ENCODE measurements at regions not wholly inside any gene's neighbourhood (a gene's known extent, or its start where the extent isn't known, plus 50 kb on each side); places are given as distances from the start of the nearest gene placed in this dataset.

DNA sequence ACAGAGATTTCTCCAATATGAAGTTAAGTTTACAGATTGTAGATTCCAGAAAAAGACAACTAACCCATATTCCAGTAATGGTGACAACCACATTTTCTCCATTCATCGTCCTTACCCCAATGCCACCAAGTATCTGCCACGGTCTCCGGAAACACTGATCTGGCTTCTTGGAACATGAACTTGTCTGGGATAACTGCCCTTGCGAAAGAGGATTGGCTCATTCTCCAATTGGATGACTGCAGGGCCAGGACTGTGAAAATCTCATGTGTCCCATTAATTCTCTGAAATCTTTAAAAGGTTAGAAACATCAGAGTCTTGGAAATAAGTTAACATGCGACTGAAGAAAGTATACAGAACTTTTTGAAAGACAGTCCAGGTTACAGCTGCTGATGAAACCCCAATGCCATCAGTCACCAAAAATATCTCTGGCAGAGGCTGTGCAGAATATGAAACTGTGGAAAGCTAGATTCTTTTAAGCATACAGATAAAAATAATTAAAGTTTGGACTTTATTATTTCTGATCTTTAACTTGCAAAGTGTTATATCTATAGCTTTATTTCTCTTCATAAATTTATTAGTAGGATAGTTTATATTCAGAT, 496.9 kb downstream of the PPARGC1A start:
- no peaks in the 10 kb centered on the region for H3K9me3 ChIP-seq
- no peaks in the 10 kb centered on the region for H3K36me3 ChIP-seq
- no peak for TF ChIP-seq POLR2A (IDR thresholded peaks at IDR 0.05)
- TF ChIP-seq CTCF (IDR thresholded peaks at IDR 0.05): no peak
- H3K4me3 ChIP-seq: no peak overlapping the region
- DNase-seq: no peak
- no peak overlapping the region for H3K27ac ChIP-seq
- no peaks in the 10 kb centered on the region for H3K4me1 ChIP-seq
- no peaks in the 10 kb centered on the region for H3K27me3 ChIP-seq

GRCh38 chr4:23390246-23390645, 499.6 kb downstream of the PPARGC1A start:
- no peaks in the 10 kb centered on the region for H3K9me3 ChIP-seq

GRCh38 chr4:23388699-23389395, 501.0 kb downstream of the PPARGC1A start:
- TF ChIP-seq POLR2A (IDR thresholded peaks at IDR 0.05) (no peak), CTCF (IDR thresholded peaks at IDR 0.05) (no peak)
- Histone ChIP-seq H3K4me1 (no peaks in the 10 kb centered on the region), H3K9me3 (no peaks in the 10 kb centered on the region), H3K27ac (no peak overlapping the region), H3K4me3 (no peak overlapping the region), H3K27me3 (no peaks in the 10 kb centered on the region), H3K36me3 (no peaks in the 10 kb centered on the region)
- DNase-seq: no peak

More at GRCh38 chr4:23390246-23390645, 499.6 kb downstream of the PPARGC1A start:
- H3K27me3 ChIP-seq: no peaks in the 10 kb centered on the region
- no peaks in the 10 kb centered on the region for H3K36me3 ChIP-seq
- H3K27ac ChIP-seq: no peak overlapping the region
- TF ChIP-seq CTCF (IDR thresholded peaks at IDR 0.05) (no peak), POLR2A (IDR thresholded peaks at IDR 0.05) (no peak)
- H3K4me3 ChIP-seq: no peak overlapping the region
- no peaks in the 10 kb centered on the region for H3K4me1 ChIP-seq
- no peak for DNase-seq

DNA sequence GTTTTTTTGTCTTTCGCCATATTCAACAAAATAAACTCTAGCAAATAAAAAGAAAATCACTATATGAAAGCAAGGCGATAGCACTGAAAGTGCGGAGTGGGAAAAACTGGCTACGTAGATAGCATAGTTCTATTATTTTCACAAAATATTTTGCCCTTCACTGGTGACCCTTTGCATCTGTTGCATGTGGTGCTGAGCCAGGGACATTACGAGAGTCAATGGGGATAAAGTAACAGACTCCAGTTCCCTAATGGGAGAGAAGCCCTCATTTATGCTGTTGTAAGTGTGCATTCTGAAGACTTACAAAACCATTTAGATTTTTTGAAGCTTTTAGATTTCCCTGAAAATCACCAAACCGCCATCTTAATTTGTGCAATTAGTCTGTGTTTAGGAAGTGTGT, 501.6 kb downstream of the PPARGC1A start:
- no peak for DNase-seq
- Histone ChIP-seq H3K36me3 (no peaks in the 10 kb centered on the region), H3K27me3 (no peaks in the 10 kb centered on the region), H3K9me3 (no peaks in the 10 kb centered on the region), H3K27ac (no peak overlapping the region), H3K4me3 (no peak overlapping the region), H3K4me1 (no peaks in the 10 kb centered on the region)
- no peak for TF ChIP-seq POLR2A (IDR thresholded peaks at IDR 0.05)
- TF ChIP-seq CTCF (IDR thresholded peaks at IDR 0.05): no peak

- TF ChIP-seq POLR2A (IDR thresholded peaks at IDR 0.05): no peak
- TF ChIP-seq CTCF (IDR thresholded peaks at IDR 0.05): no peak
- no peaks in the 10 kb centered on the region for H3K9me3 ChIP-seq
- no peaks in the 10 kb centered on the region for H3K4me1 ChIP-seq
- no peak for DNase-seq
- no peaks in the 10 kb centered on the region for H3K27me3 ChIP-seq
- no peaks in the 10 kb centered on the region for H3K36me3 ChIP-seq
- no peak overlapping the region for H3K4me3 ChIP-seq
- no peak overlapping the region for H3K27ac ChIP-seq
Observed at GRCh38 chr4:23384741-23385140, 505.1 kb downstream of the PPARGC1A start.
